Endodermal cell (in vitro differentiated cells): ENCODE measurements at regions not wholly inside any gene's neighbourhood (a gene's known extent, or its start where the extent isn't known, plus 50 kb on each side); places are given as distances from the start of the nearest gene placed in this dataset.

Experiments
- DNase-seq: peaks from one replicate; pipeline ENCODE4 v3.0.0-alpha.2; 2017
- H3K27ac ChIP-seq: 2 replicates; pipeline ENCODE4 v1.5.1; 2013; ENCODE audit warnings: mild to moderate bottlenecking, low read depth, low read length, moderate library complexity
- H3K27me3 ChIP-seq: 2 replicates; pipeline ENCODE4 v1.6.1; 2013; ENCODE audit warnings: mild to moderate bottlenecking, low read length, moderate library complexity; ENCODE audit not compliant: insufficient read depth, control insufficient read depth, poor library complexity, severe bottlenecking
- H3K36me3 ChIP-seq: 2 replicates; pipeline ENCODE4 v1.7.0; 2013; ENCODE audit warnings: mild to moderate bottlenecking, low read length, moderate library complexity; ENCODE audit not compliant: control insufficient read depth, insufficient read depth
- H3K4me1 ChIP-seq: one replicate; pipeline ENCODE4 v1.7.0; 2013; ENCODE audit warnings: low read length; ENCODE audit not compliant: control insufficient read depth, insufficient read depth
- H3K4me3 ChIP-seq: 2 replicates; pipeline ENCODE4 v1.5.1; 2013; ENCODE audit warnings: mild to moderate bottlenecking, low read length, moderate library complexity
- H3K9ac ChIP-seq: 2 replicates; pipeline ENCODE4 v1.6.1; 2013; ENCODE audit warnings: mild to moderate bottlenecking, low read length, moderate library complexity; ENCODE audit not compliant: poor library complexity, severe bottlenecking; ENCODE audit errors: extremely low read depth
- H3K9me3 ChIP-seq: 2 replicates; pipeline ENCODE4 v1.6.1; 2013; ENCODE audit warnings: mild to moderate bottlenecking, low read length, moderate library complexity; ENCODE audit not compliant: control insufficient read depth
- H3K27ac Mint-ChIP-seq: 2 replicates; pipeline ENCODE4 v1.8.0; 2020; ENCODE audit warnings: mixed read lengths
- H3K27me3 Mint-ChIP-seq: 2 replicates; pipeline ENCODE4 v1.8.0; 2021; ENCODE audit warnings: mild to moderate bottlenecking, mixed read lengths; ENCODE audit not compliant: insufficient read depth
- H3K36me3 Mint-ChIP-seq: 2 replicates; pipeline ENCODE4 v1.8.0; 2020; ENCODE audit warnings: low read depth, mixed read lengths
- H3K4me1 Mint-ChIP-seq: 2 replicates; pipeline ENCODE4 v1.8.0; 2020; ENCODE audit warnings: mixed read lengths
- H3K4me3 Mint-ChIP-seq: 2 replicates; pipeline ENCODE4 v1.8.0; 2020; ENCODE audit warnings: mild to moderate bottlenecking, moderate library complexity, mixed read lengths
- H3K9me3 Mint-ChIP-seq: 2 replicates; pipeline ENCODE4 v1.8.0; 2020; ENCODE audit warnings: mild to moderate bottlenecking, mixed read lengths
- WGBS, 2 experiments: methylation state at CpG; one replicate each; pipeline versions ENCODE4 v1.1.5 to v1.1.7; 2013; ENCODE audit warnings: missing lambda C conversion rate in 2 of 2, mixed read lengths in 1 of 2; ENCODE audit not compliant: insufficient coverage in 1 of 2, insufficient read length in 1 of 2; 5-methylcytosine and 5-hydroxymethylcytosine counted together
- TF ChIP-seq, protein P1 (sequence below): fragments of 200-600 bp; sonication (generic); conservative IDR thresholded peaks from 2 replicates; pipeline ENCODE4 v1.5.0; 2021; ENCODE audit warnings: antibody characterized with exemption, mild to moderate bottlenecking

DNA sequence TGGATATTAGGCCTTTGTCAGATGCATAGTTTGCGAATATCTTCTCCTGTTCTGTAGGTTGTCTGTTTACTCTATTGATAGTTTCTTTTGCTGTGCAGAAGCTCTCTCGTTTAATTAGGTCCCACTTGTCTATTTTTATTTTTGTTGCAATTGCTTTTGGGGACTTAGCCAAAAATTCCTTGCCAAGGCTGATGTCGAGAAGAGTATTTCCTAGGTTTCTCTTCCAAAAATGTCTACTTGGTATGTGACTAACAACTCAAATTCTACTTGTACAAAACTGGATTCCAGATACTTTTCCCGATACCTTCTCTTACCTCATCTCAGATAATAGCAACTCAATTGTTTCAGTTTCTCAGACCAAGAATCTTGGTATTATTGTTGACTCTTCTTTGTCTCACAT is 142.4 kb upstream of the GLRA2 start:
- no peak overlapping the region for H3K27ac Mint-ChIP-seq
- TF ChIP-seq, protein P1, sequence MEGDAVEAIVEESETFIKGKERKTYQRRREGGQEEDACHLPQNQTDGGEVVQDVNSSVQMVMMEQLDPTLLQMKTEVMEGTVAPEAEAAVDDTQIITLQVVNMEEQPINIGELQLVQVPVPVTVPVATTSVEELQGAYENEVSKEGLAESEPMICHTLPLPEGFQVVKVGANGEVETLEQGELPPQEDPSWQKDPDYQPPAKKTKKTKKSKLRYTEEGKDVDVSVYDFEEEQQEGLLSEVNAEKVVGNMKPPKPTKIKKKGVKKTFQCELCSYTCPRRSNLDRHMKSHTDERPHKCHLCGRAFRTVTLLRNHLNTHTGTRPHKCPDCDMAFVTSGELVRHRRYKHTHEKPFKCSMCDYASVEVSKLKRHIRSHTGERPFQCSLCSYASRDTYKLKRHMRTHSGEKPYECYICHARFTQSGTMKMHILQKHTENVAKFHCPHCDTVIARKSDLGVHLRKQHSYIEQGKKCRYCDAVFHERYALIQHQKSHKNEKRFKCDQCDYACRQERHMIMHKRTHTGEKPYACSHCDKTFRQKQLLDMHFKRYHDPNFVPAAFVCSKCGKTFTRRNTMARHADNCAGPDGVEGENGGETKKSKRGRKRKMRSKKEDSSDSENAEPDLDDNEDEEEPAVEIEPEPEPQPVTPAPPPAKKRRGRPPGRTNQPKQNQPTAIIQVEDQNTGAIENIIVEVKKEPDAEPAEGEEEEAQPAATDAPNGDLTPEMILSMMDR: no peak
- H3K36me3 ChIP-seq: no peaks in the 10 kb centered on the region
- 83 to 95% methylated on average over 1 to 4 of the region's 4 CpGs for WGBS, 2 experiments
- no peak overlapping the region for H3K27ac ChIP-seq
- no peak overlapping the region for H3K4me3 ChIP-seq
- no peak overlapping the region for H3K4me3 Mint-ChIP-seq
- H3K36me3 Mint-ChIP-seq: no peaks in the 10 kb centered on the region
- H3K9me3 ChIP-seq: no peaks in the 10 kb centered on the region
- no peaks in the 10 kb centered on the region for H3K4me1 ChIP-seq
- no peak overlapping the region for H3K9ac ChIP-seq
- H3K27me3 ChIP-seq: no peaks in the 10 kb centered on the region
- H3K9me3 Mint-ChIP-seq: peaks cover 67% of the 10 kb centered on the region
- DNase-seq: no peak
- H3K4me1 Mint-ChIP-seq: no peaks in the 10 kb centered on the region
- H3K27me3 Mint-ChIP-seq: no peaks in the 10 kb centered on the region

DNA sequence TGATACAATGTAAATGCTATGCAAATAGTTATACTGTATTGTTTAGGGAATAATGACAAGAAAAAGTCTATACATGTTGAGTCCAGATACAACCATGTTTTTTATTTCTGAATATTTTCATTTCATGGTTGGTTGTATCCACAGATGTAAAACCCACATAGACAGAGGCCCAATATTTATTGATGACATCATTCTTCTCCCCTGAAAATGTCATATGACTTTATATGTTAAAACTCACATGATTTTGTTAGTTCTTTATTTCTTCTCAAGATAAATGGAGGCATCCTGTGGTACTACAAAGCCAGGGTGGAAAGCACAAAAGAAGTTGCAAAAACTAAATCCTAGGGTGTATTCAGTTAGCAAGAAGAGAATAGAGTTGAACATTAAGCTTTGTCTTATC is 149.3 kb upstream of the GLRA2 start:
- no peaks in the 10 kb centered on the region for H3K9me3 ChIP-seq
- no peaks in the 10 kb centered on the region for H3K36me3 Mint-ChIP-seq
- H3K4me3 Mint-ChIP-seq: no peak overlapping the region
- peaks cover 44% of the 10 kb centered on the region for H3K9me3 Mint-ChIP-seq
- no peak overlapping the region for H3K9ac ChIP-seq
- TF ChIP-seq, protein P1: no peak
- H3K4me3 ChIP-seq: no peak overlapping the region
- H3K27me3 Mint-ChIP-seq: no peaks in the 10 kb centered on the region
- no peaks in the 10 kb centered on the region for H3K4me1 Mint-ChIP-seq
- no peak overlapping the region for H3K27ac ChIP-seq
- H3K27me3 ChIP-seq: no peaks in the 10 kb centered on the region
- DNase-seq: no peak
- no peaks in the 10 kb centered on the region for H3K36me3 ChIP-seq
- no peak overlapping the region for H3K27ac Mint-ChIP-seq
- H3K4me1 ChIP-seq: no peaks in the 10 kb centered on the region

DNA sequence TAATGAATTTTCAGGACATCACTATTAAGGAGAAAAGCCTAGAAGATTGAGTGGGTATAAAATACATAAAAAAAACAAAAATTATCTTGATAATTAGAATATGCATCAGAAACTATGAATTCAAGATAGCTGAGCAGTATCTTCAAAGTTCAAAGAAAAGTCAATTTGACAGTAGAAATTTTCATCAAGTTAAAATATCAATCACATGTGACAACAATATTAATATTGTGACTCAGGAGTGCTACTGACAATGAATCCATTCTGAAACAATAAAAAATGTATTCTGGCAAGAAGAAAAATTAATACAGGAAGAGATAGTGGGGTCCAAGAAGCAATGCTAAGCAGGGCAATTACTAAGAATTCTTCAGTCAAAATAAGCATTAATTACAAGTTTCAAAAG is 151.9 kb upstream of the GLRA2 start:
- no peaks in the 10 kb centered on the region for H3K4me1 ChIP-seq
- no peaks in the 10 kb centered on the region for H3K9me3 ChIP-seq
- H3K36me3 ChIP-seq: no peaks in the 10 kb centered on the region
- Mint-ChIP-seq H3K4me1 (no peaks in the 10 kb centered on the region), H3K36me3 (no peaks in the 10 kb centered on the region), H3K27ac (no peak overlapping the region), H3K4me3 (no peak overlapping the region), H3K27me3 (no peaks in the 10 kb centered on the region), H3K9me3 (peaks cover 50% of the 10 kb centered on the region)
- no peak overlapping the region for H3K9ac ChIP-seq
- DNase-seq: no peak
- H3K4me3 ChIP-seq: no peak overlapping the region
- no peak overlapping the region for H3K27ac ChIP-seq
- H3K27me3 ChIP-seq: no peaks in the 10 kb centered on the region
- TF ChIP-seq, protein P1: no peak
